ENCODE measurements at regions not wholly inside any gene's neighbourhood (a gene's known extent, or its start where the extent isn't known, plus 50 kb on each side); places are given as distances from the start of the nearest gene placed in this dataset.

DNA sequence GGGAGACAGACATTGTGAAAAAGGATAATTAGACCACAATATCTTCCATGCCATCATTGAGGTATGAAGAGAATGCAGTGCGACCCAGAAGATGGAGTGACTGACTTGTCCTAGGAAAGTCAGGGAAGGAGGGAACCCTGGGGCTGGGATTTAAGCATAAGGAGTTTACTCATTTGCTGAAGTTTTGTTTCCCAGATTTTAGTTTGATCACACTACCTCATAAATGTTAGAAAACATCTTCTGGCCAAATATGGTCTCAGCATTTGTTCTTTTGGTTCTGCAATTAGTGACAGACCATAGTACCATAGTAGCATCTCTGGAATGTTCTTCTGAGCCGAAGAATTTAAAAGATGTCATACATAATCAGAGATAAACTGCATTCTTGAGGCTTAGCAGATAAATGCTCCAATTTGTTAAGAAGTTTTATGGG, 96.5 kb upstream of the PGRMC2 start:
- no peak for TF ChIP-seq EZH2 (IDR thresholded peaks at IDR 0.05; ENCODE audit: borderline replicate concordance, insufficient read depth, low read depth, low read length, poor library complexity, severe bottlenecking)
- TF ChIP-seq, protein P1, sequence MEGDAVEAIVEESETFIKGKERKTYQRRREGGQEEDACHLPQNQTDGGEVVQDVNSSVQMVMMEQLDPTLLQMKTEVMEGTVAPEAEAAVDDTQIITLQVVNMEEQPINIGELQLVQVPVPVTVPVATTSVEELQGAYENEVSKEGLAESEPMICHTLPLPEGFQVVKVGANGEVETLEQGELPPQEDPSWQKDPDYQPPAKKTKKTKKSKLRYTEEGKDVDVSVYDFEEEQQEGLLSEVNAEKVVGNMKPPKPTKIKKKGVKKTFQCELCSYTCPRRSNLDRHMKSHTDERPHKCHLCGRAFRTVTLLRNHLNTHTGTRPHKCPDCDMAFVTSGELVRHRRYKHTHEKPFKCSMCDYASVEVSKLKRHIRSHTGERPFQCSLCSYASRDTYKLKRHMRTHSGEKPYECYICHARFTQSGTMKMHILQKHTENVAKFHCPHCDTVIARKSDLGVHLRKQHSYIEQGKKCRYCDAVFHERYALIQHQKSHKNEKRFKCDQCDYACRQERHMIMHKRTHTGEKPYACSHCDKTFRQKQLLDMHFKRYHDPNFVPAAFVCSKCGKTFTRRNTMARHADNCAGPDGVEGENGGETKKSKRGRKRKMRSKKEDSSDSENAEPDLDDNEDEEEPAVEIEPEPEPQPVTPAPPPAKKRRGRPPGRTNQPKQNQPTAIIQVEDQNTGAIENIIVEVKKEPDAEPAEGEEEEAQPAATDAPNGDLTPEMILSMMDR (IDR thresholded peaks at IDR 0.05) = no peak
- Histone ChIP-seq H3K27me3 (replicated peaks in 1 of 4; ENCODE audit: control extremely low read depth in 1 of 4, control insufficient read depth in 3 of 4, insufficient read depth in 4 of 4, low read length in 3 of 4) (no peaks in the 10 kb centered on the region), H3K79me2 (ENCODE audit: control insufficient read depth, insufficient read depth, low read length) (no peaks in the 10 kb centered on the region), H3K4me2 (replicated peaks; ENCODE audit: low read depth, low read length, poor library complexity, severe bottlenecking) (no peak overlapping the region), H3K27ac (ENCODE audit: low read length in 2 of 2) (no peak overlapping the region), H3K9ac (ENCODE audit: low read length) (no peak overlapping the region), H3K4me3 (ENCODE audit: control extremely low read depth in 1 of 5, extremely low read depth in 1 of 5, insufficient read depth in 1 of 5, low read depth in 2 of 5, low read length in 4 of 5) (no peak overlapping the region), H3K36me3 (replicated peaks in 1 of 2; ENCODE audit: control extremely low read depth in 1 of 2, control insufficient read depth in 1 of 2, extremely low read depth in 1 of 2, insufficient read depth in 2 of 2, low read length in 1 of 2) (no peaks in the 10 kb centered on the region), H3K4me1 (ENCODE audit: control insufficient read depth in 2 of 2, insufficient read depth in 2 of 2, low read length in 2 of 2) (no peaks in the 10 kb centered on the region), H2AFZ (ENCODE audit: insufficient read depth, low read depth, low read length, poor library complexity, severe bottlenecking) (no peak overlapping the region), H3K9me3 (ENCODE audit: control extremely low read depth in 1 of 3, control insufficient read depth in 2 of 3, insufficient read depth in 1 of 3, low read length in 2 of 3) (no peaks in the 10 kb centered on the region), H4K20me1 (ENCODE audit: control insufficient read depth, insufficient read depth, low read length, poor library complexity, severe bottlenecking) (no peaks in the 10 kb centered on the region)
- POLR2A ChIA-PET = no interaction called here
- no peak overlapping the region for H3K27ac Mint-ChIP-seq
- ATAC-seq (ENCODE audit: low read depth) (no peak), DNase-seq (no peak)
- intact Hi-C loops (cut with micrococcal nuclease) = no loop called here
- no peaks in the 10 kb centered on the region for H3K27me3 Mint-ChIP-seq
- WGBS (ENCODE audit: insufficient coverage) = 100% methylated on average over 1 of the region's 2 CpGs
- CTCF ChIA-PET = no interaction called here
- no peaks in the 10 kb centered on the region for H3K4me1 Mint-ChIP-seq
- no peak overlapping the region for H3K4me3 Mint-ChIP-seq
- H3K9me3 Mint-ChIP-seq (ENCODE audit: insufficient read depth) = no peaks in the 10 kb centered on the region

DNA sequence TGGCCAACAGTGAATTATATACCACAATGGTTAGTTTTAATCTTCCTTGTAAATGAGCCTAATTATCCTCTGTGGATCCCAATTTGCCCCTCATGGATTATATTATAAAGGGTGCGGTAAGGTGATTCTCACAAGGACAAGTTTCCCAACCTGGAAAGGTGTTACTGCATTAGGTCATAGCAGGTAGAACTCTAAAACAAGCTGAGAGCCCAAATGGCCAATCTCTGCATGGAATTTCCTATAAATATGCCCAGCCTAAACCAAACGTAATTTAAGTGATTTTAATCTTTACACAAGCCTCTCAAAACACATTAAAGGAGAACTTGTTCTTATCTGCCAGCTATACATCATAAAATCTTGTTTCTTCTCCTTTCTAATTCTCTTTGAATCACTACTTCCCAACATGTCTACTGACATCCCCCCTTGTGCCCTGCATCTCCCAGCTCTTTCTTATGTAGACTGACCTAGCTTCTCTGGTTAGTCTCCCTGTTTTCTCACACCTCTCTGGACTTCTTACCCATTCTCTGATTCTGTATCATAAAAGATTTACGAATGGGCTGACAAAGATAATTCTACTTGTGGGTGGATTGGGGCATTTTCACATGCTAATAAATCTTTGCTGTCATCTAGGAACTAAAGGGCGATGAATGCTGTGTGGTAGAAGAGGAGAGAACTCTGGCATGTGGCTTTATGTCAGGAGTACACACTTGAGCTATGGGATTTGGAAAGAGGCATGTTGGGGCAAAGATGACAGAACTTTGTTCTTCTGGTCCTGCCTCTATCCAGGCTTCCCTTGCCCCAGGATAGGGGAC, 94.3 kb upstream of the PGRMC2 start:
- Mint-ChIP-seq H3K9me3 (ENCODE audit: insufficient read depth) (peaks cover 3% of the 10 kb centered on the region), H3K4me3 (no peak overlapping the region), H3K27ac (no peak overlapping the region), H3K27me3 (no peaks in the 10 kb centered on the region), H3K4me1 (no peaks in the 10 kb centered on the region)
- Histone ChIP-seq H3K4me1 (ENCODE audit: control insufficient read depth in 2 of 2, insufficient read depth in 2 of 2, low read length in 2 of 2) (no peaks in the 10 kb centered on the region), H4K20me1 (ENCODE audit: control insufficient read depth, insufficient read depth, low read length, poor library complexity, severe bottlenecking) (no peaks in the 10 kb centered on the region), H3K4me2 (replicated peaks; ENCODE audit: low read depth, low read length, poor library complexity, severe bottlenecking) (no peak overlapping the region), H2AFZ (ENCODE audit: insufficient read depth, low read depth, low read length, poor library complexity, severe bottlenecking) (no peak overlapping the region), H3K27ac (ENCODE audit: low read length in 2 of 2) (no peak overlapping the region), H3K9me3 (ENCODE audit: control extremely low read depth in 1 of 3, control insufficient read depth in 2 of 3, insufficient read depth in 1 of 3, low read length in 2 of 3) (peaks cover 0 to 4% (median under 1%) of the 10 kb centered on the region in 3 donors), H3K9ac (ENCODE audit: low read length) (no peak overlapping the region), H3K79me2 (ENCODE audit: control insufficient read depth, insufficient read depth, low read length) (no peaks in the 10 kb centered on the region), H3K4me3 (ENCODE audit: control extremely low read depth in 1 of 5, extremely low read depth in 1 of 5, insufficient read depth in 1 of 5, low read depth in 2 of 5, low read length in 4 of 5) (no peak overlapping the region), H3K36me3 (replicated peaks in 1 of 2; ENCODE audit: control extremely low read depth in 1 of 2, control insufficient read depth in 1 of 2, extremely low read depth in 1 of 2, insufficient read depth in 2 of 2, low read length in 1 of 2) (no peaks in the 10 kb centered on the region), H3K27me3 (replicated peaks in 1 of 4; ENCODE audit: control extremely low read depth in 1 of 4, control insufficient read depth in 3 of 4, insufficient read depth in 4 of 4, low read length in 3 of 4) (no peaks in the 10 kb centered on the region)
- ATAC-seq (ENCODE audit: low read depth) (no peak), DNase-seq (no peak)
- intact Hi-C loops (cut with micrococcal nuclease) = no loop called here
- TF ChIP-seq EZH2 (IDR thresholded peaks at IDR 0.05; ENCODE audit: borderline replicate concordance, insufficient read depth, low read depth, low read length, poor library complexity, severe bottlenecking) = no peak
- TF ChIP-seq, protein P1 (IDR thresholded peaks at IDR 0.05) = no peak
- WGBS (ENCODE audit: insufficient coverage) = 93% methylated on average over 2 of the region's 4 CpGs
- ChIA-PET POLR2A (no interaction called here), CTCF (no interaction called here)
